B cell (primary cell): ENCODE measurements at regions not wholly inside any gene's neighbourhood (a gene's known extent, or its start where the extent isn't known, plus 50 kb on each side); places are given as distances from the start of the nearest gene placed in this dataset.

Source experiments
- EZH2 ChIP-seq: IDR thresholded peaks from 2 replicates; pipeline ENCODE4 v1.6.1; 2012; ENCODE audit warnings: borderline replicate concordance, low read depth, mild to moderate bottlenecking, moderate library complexity, low read length; ENCODE audit not compliant: insufficient read depth, poor library complexity, severe bottlenecking
- TF ChIP-seq, protein P1 (sequence below): fragments of 200-600 bp; IDR thresholded peaks from one replicate; pipeline ENCODE4 v1.8.0; 2022; ENCODE audit warnings: antibody characterized with exemption, mild to moderate bottlenecking

DNA sequence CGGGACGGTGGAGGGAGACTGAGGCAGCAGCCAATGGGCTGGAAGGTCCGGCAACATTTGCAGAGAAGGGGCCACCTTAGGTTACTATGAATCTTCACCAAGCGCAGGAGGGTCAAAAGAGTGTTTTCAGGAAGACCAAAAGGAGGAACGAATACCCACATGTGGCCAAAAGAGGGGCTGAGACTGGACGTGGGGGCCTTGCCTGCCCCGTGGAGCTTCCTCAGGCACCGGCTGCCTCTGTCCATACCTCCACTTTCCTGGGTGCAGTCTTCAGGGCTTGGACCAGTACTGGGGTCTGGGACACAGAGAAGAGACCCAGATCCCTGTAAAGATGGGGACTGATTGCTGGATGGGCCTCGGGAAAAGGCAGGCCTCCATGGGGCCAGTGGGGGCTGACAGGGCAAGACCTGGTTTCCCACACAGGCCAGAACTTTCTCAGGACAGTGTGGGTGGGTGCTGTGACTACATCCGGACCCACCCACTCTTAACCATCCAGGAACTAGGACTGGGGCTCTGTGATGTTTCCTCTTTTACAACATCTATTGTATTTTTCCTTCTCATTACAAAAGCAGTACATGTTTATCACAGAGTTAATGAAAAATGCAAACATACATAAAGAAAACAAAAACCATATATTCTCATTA lies 294.7 kb downstream of the ZSWIM6 start:
- TF ChIP-seq, protein P1, sequence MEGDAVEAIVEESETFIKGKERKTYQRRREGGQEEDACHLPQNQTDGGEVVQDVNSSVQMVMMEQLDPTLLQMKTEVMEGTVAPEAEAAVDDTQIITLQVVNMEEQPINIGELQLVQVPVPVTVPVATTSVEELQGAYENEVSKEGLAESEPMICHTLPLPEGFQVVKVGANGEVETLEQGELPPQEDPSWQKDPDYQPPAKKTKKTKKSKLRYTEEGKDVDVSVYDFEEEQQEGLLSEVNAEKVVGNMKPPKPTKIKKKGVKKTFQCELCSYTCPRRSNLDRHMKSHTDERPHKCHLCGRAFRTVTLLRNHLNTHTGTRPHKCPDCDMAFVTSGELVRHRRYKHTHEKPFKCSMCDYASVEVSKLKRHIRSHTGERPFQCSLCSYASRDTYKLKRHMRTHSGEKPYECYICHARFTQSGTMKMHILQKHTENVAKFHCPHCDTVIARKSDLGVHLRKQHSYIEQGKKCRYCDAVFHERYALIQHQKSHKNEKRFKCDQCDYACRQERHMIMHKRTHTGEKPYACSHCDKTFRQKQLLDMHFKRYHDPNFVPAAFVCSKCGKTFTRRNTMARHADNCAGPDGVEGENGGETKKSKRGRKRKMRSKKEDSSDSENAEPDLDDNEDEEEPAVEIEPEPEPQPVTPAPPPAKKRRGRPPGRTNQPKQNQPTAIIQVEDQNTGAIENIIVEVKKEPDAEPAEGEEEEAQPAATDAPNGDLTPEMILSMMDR = no peak
- TF ChIP-seq EZH2 = no peak
